AG04450 (cell line): ENCODE measurements at regions not wholly inside any gene's neighbourhood (a gene's known extent, or its start where the extent isn't known, plus 50 kb on each side); places are given as distances from the start of the nearest gene placed in this dataset.

Experiments used
- CTCF ChIA-PET: fragments of 300-600, 350-600 bp; formaldehyde crosslinking; extraction: SDS; loops from one replicate; lab custom pipeline; 2022; ENCODE audit warnings: antibody characterized with exemption, inconsistent platforms; lab: Charles Lee
- POLR2A ChIA-PET: fragments of 350-600 bp; formaldehyde crosslinking; extraction: SDS; loops from one replicate; lab custom pipeline; 2021; ENCODE audit warnings: antibody characterized with exemption, inconsistent platforms; lab: Yijun Ruan, JAX
- DNase-seq: peaks from one replicate; pipeline ENCODE4 v3.0.0-alpha.2; 2011; ENCODE audit warnings: low read depth, low spot score
- H3K27ac ChIP-seq: one replicate; pipeline ENCODE4 v1.5.1; 2012; ENCODE audit warnings: low read depth, low read length, control low read depth
- H3K27me3 ChIP-seq: one replicate; pipeline ENCODE4 v1.6.0; 2012; ENCODE audit warnings: low read length; ENCODE audit not compliant: control insufficient read depth, insufficient read depth
- H3K4me3 ChIP-seq: 2 replicates; pipeline ENCODE4 v1.5.1; 2011; ENCODE audit warnings: mild to moderate bottlenecking, low read depth, low read length, control low read depth
- H3K9me3 ChIP-seq: 2 replicates; pipeline ENCODE4 v1.5.1; 2012; ENCODE audit warnings: low read length; ENCODE audit not compliant: control insufficient read depth, insufficient read depth
- CTCF ChIP-seq: IDR thresholded peaks from 2 replicates; pipeline ENCODE4 v1.5.1; 2011; ENCODE audit warnings: low read depth, low read length, control low read depth, inconsistent platforms

- Histone ChIP-seq H3K27ac (no peak overlapping the region), H3K9me3 (no peaks in the 10 kb centered on the region), H3K4me3 (no peak overlapping the region), H3K27me3 (no peaks in the 10 kb centered on the region)
- POLR2A ChIA-PET, result no interaction called here
- no peak for TF ChIP-seq CTCF
- DNase-seq, result no peak
- CTCF ChIA-PET, result no interaction called here
Measured at GRCh38 chr11:27968461-27968860, 139.5 kb downstream of the KIF18A start.

GRCh38 chr11:27965559-27965958, 142.4 kb downstream of the KIF18A start:
- CTCF ChIA-PET, result no interaction called here
- POLR2A ChIA-PET, result no interaction called here

GRCh38 chr11:27963370-27963769, 144.6 kb downstream of the KIF18A start:
- no peak overlapping the region for H3K4me3 ChIP-seq
- CTCF ChIA-PET, result no interaction called here
- POLR2A ChIA-PET, result no interaction called here
- TF ChIP-seq CTCF, result no peak
- no peak overlapping the region for H3K27ac ChIP-seq
- no peak for DNase-seq
- no peaks in the 10 kb centered on the region for H3K9me3 ChIP-seq
- no peaks in the 10 kb centered on the region for H3K27me3 ChIP-seq

More at GRCh38 chr11:27965559-27965958, 142.4 kb downstream of the KIF18A start:
- DNase-seq, result no peak
- Histone ChIP-seq H3K9me3 (no peaks in the 10 kb centered on the region), H3K4me3 (no peak overlapping the region), H3K27ac (no peak overlapping the region), H3K27me3 (no peaks in the 10 kb centered on the region)
- TF ChIP-seq CTCF, result no peak

GRCh38 chr11:27949951-27950738, 157.8 kb downstream of the KIF18A start:
- ChIA-PET CTCF (no interaction called here), POLR2A (no interaction called here)
- no peak for DNase-seq
- Histone ChIP-seq H3K27ac (no peak overlapping the region), H3K9me3 (no peaks in the 10 kb centered on the region; the same call in 1 of the 2 replicates), H3K4me3 (no peak overlapping the region), H3K27me3 (no peaks in the 10 kb centered on the region)
- no peak for TF ChIP-seq CTCF

- no peak for DNase-seq
- TF ChIP-seq CTCF, result no peak
- CTCF ChIA-PET, result no interaction called here
- no peaks in the 10 kb centered on the region for H3K27me3 ChIP-seq
- no peak overlapping the region for H3K4me3 ChIP-seq
- H3K27ac ChIP-seq, result no peak overlapping the region
- H3K9me3 ChIP-seq, result no peaks in the 10 kb centered on the region; the same call in 1 of the 2 replicates
- POLR2A ChIA-PET, result no interaction called here
Measured at GRCh38 chr11:27945348-27945747, 162.6 kb downstream of the KIF18A start.
